GM12874 (cell line): ENCODE measurements at regions not wholly inside any gene's neighbourhood (a gene's known extent, or its start where the extent isn't known, plus 50 kb on each side); places are given as distances from the start of the nearest gene placed in this dataset.

ENCODE experiments used
- CTCF ChIP-seq: IDR thresholded peaks from 2 replicates; pipeline ENCODE4 v1.5.1; 2011; ENCODE audit warnings: low read depth, mild to moderate bottlenecking, control low read depth, low read length, moderate library complexity; ENCODE audit not compliant: insufficient read depth

DNA sequence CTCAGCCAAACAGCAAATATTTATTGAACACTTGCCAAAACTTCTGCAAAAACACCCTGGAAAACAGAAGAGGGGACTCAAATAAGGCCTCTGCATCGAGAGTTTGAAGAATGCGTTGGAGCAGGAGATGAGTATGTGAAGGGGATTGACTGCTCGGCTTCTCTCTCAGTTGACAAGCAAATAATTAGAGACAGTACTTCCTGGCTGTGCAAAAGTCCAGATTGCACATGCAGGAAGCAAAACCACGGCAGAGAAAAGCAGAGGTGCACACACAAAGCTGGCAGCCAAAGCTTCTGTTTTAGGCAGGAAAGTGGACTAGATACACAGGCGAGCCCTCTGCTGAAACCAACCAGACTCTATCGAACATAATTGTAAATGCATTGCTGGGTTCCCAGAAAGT lies 343.6 kb upstream of the MGMT start:
- TF ChIP-seq CTCF, result no peak

DNA sequence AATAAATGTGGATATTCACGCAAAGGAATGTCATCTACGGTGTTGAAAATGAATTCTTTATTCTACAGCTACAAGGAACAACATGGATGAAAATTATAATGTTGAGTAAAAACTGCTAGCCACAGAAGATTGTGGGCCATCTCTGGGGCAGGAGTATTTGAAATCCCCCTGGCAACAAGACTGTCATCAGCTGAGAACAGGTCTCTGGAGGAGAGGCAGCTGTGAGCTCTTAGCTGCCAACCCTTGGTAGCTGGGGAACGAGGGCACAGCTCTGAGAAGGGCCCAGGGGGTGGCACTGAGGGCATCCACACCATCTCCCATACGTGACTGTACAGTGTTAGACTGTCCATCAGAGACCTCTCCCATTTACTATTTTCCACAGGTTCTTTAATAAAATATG lies 340.1 kb upstream of the MGMT start:
- TF ChIP-seq CTCF, result no peak

DNA sequence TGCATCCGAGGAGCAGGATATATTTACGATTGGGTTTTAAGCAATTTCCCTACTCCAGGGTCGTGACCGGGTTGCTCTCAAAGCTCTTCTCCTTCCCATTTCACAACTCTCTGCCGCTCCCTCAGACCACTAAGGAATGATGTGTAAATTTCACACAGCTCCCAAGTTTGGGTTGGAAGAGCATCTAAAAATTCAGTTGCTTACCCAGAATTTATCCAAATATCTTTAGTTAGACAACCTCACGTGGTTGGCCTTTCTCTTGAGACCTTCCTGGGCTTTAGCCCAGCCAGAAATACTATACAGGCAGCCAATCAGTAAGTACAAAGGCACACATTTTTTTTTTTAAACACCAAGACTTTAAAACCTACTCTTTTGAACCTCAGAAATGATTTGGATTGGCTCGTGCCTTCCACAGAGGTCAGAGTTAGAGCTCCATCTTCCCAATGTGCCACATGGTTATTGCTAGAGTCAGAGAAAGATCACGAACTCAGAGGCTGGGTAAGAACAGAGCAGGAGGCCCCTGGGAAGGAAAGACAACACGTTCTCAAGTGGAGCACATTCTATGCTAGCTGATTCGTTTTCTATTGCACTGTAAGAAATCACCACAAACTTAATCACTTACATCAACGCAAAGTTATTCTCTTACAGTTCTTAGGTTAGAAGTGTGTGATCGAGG lies 335.4 kb upstream of the MGMT start:
- TF ChIP-seq CTCF, result no peak

GRCh38 chr10:129133856-129134255 lies 333.2 kb upstream of the MGMT start:
- TF ChIP-seq CTCF, result no peak

- no peak for TF ChIP-seq CTCF
Measured at GRCh38 chr10:129134371-129134770, 332.7 kb upstream of the MGMT start.

DNA sequence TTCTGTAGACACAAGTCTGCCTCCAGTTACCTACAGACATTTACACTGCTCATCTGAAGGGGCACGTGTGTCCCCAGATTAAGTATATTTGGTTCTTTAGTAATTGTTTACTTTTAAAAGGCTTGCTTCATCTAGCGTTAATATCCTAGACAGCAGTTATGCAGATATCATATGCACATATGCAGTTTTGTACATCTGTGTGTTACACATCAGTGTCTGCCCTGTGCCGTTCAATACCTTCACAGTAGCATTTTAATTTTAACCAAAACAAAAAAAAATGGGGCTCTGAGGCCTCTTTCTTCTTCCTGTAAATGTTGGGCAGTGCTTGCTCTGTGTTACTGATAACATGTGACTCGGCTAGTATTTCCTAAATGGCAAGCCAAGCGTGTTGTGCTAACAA lies 331.4 kb upstream of the MGMT start:
- no peak for TF ChIP-seq CTCF

- TF ChIP-seq CTCF, result no peak
Measured at GRCh38 chr10:129136074-129136473, 331.0 kb upstream of the MGMT start.
